GM18868 (cell line): ENCODE measurements at regions not wholly inside any gene's neighbourhood (a gene's known extent, or its start where the extent isn't known, plus 50 kb on each side); places are given as distances from the start of the nearest gene placed in this dataset.
"Not testable (repeated sequence)": the region's sequence is repeated elsewhere in the genome, so short reads cannot be mapped to it uniquely, and the experiment has no call there.

Experiments used
- ATAC-seq: cut with Tn5 transposase; IDR thresholded peaks from one replicate; pipeline ENCODE4 v1.9.1; 2021; ENCODE audit warnings: mild to moderate bottlenecking, moderate library complexity; ENCODE audit not compliant: unreplicated experiment

DNA sequence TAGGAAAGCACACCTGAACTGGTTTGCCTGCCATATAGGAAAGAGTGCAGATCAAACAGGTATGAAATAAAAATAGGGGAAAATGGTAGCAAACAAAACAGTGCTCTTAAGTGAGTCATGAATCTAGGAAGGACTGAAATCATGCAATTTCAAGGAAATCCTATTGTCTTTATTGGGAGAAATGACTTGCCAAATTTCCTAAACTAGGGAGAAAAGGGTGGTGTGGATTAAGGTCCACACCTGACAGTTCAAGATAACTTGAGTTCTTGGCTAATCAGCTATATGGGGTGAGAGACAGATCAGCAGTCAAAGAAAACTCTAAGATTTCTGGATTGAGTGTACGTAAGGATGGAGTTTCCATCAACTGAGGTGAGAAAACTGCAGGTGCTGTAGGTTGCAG is 101.1 kb downstream of the PRKAB2 start:
- no peak for ATAC-seq

DNA sequence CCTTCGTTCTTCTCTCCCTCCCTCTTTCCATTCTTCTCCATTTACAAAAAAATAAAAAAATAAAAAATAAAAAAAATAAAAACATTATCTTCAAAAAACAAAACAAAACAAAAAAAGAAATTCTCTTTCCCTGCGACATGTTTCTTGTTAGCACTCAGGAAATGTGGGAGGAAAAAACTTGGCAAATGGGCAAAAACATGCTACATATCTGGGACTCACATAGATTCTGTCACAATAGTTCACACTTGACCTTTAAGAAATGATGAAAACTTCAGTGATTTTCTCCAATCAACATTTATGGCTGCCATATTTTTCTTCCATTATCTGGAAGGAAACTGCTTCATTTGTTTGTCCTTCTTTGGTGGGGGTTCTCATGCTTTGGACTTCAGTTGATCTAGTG is 109.3 kb downstream of the PRKAB2 start:
- ATAC-seq, result no peak

DNA sequence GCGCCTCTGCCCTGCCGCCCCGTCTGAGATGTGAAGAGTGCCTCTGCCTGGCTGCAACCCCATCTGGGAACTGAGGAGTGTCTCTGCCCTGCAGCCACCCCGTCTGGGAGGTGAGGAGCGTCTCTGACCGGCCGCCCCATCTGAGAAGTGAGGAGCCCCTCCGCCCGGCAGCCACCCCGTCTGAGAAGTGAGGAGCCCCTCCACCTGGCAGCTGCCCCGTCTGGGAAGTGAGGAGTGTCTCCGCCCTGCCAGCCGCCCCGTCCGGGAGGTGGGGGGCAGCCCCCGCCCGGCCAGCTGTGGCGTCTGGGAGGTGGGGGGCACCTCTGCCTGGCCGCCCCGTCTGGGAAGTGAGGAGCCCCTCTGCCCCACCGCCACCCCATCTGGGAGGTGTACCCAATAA is 110.4 kb downstream of the PRKAB2 start:
- not testable (repeated sequence) for ATAC-seq

DNA sequence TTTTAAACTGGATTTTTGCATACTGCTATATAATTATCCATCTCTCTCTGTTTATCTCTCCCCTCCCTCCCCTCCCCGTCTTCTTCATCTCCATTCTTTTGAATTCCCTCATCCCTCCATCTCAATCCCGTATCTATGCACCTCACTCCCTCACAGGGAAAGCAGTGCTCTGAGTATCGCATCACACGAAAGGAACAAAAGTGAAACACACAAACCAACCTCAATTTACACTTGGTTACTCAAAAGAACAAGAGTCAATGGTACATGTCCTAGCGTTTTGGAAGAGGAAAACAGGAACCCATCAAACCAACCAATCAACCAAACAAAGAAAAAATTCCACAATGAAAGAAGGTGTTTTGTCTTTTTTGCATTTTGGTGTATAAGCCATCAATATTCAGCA is 115.1 kb downstream of the NBPF12 start:
- ATAC-seq, result no peak

DNA sequence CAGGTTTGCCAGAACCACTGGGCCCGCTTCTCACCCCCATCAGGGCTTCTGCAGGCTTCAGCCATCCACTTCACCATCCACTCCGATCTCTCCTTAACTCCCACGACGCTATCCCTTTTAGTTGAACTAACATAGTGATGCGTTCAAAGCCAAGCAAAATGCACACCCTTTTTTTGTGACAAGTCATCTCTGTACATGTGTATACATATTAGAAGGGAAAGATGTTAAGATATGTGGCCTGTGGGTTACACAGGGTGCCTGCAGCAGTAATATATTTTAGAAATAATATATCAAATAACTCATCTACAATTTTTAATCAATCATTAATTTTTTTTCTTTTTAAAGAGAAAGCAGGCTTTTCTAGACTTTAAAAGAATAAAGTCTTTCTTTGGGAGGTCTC is 114.6 kb downstream of the NBPF12 start:
- no peak for ATAC-seq

DNA sequence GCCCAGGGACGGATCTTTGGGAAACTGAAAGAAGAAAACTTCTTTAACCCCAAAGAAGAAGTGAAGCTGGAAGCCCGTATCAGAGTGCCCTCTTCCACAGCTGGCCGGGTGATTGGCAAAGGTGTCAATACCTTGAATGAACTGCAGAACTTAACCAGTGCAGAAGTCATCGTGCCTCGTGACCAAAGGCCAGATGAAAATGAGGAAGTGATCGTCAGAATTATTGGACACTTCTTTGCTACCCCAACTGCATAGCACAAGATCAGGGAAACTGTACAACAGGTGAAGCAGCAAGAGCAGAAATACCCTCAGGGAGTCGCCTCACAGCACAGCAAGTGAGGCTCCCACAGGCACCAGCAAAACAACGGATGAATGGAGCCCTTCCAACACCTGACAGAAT is 114.0 kb downstream of the NBPF12 start:
- ATAC-seq, result no peak

DNA sequence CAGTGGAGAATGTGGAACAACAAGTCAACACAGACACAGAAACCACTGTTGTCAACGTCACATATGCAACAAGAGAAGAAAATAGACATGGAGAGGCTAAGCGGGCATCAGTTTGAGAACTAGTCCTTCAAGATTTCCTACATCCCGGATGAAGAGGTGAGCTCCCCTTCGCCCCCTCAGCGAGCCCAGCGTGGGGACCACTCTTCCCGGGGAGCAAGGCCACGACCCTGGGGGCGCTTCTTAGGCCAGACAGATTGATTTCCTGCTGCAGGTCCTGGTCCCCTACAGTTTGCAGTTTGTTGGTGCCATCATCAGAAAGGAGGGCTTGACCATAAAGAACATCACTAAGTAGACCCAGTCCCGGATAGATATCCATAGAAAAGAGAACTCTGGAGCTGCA is 113.0 kb downstream of the NBPF12 start:
- no peak for ATAC-seq

DNA sequence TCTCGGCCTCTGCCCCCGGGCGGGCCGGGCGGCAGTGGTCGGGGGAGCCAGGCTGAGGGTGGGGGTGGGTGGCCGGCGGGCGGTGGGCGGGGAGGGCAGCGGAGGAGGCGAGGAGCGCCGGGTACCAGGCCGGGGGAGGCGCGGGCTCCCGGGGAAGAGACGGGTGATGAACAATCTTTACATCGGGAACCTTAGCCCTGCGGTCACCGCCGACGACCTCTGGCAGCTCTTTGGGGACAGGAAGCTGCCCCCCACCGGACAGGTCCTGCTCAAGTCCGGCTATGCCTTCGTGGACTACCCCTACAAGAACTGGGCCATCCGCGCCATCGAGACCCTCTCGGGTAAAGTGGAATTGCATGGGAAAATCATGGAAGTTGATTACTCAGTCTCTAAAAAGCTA is 112.5 kb downstream of the NBPF12 start:
- ATAC-seq, result no peak

DNA sequence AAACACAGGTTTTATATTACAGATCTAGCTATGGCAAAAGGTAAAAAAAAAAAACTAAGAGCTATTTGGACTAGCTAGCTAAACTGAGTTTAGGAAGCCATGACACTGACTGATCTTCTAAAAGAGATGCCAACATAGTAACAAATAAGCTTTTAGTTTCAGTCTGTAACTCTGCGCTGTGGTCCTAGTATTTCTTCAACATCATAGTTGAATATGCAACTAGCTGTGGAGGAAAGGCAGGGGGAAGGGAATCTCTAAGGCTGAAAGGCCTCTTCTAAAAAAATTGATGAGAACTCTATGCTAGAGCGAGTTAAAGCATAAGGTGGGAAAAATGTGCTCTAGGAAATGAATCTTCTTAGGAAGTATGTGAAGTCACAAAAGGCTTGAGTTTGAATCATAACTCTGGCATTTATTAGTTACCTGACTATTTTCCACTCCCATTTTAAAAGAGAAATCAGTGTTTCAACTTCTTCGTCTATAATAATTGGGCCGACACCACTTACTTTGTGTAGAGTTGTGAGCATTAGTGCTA is 108.8 kb downstream of the NBPF12 start:
- ATAC-seq, result peak; percentile 81

DNA sequence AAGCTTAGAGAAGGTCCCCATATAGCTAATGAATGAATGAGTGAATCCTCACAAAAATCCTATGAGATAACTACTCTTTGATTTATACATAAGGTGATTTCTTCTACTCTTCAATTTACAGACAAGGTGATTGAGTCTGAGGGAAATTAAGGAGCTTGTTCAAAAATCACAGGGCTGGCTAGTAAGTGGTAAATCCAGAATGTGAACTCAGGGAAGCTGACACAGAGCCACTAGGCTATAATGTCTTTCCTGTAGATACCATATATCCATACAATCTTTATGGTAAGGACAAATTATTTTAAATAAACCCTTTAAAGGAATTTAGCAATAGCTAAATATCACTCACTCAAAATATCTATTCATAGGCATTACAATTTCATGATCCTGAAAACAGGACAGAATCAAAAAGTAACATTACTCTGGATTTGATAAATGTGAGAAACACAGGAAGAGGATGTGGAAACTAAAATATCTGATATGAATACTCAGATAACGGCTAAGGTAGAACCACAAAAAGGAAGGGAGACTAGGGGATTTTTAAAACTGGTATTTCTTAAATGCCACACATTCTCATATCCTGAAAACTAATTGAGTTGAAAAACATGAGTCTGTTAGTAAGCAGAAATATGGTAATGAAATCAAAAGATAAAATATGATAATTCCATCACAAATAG is 108.2 kb downstream of the NBPF12 start:
- ATAC-seq, result peak; percentile 61
